HepG2 (cell line): ENCODE measurements at regions not wholly inside any gene's neighbourhood (a gene's known extent, or its start where the extent isn't known, plus 50 kb on each side); places are given as distances from the start of the nearest gene placed in this dataset.

Experiments used
- CHD2 ChIP-seq: IDR thresholded peaks from 2 replicates; pipeline ENCODE4 v1.6.1; 2011; ENCODE audit warnings: low read depth, low read length, improper control_type of control experiment
- ELF1 ChIP-seq: sonication (generic); formaldehyde crosslinking; IDR thresholded peaks from 2 replicates; pipeline ENCODE4 v1.4.0; 2020; ENCODE audit warnings: missing genetic modification reagents
- KLF16 ChIP-seq, 2 experiments: sonication (generic) in 1 of 2; formaldehyde crosslinking in 1 of 2; IDR thresholded peaks; 2 replicates each; pipeline versions ENCODE4 v1.6.1 to v1.8.0; 2016 to 2023; ENCODE audit warnings: missing genetic modification reagents in 2 of 2, missing compliant biosample characterization in 1 of 2
- NRL ChIP-seq: sonication (generic); formaldehyde crosslinking; IDR thresholded peaks from 2 replicates; pipeline ENCODE4 v1.5.0; 2020; ENCODE audit warnings: missing genetic modification reagents, mild to moderate bottlenecking, moderate library complexity, borderline replicate concordance
- USF2 ChIP-seq, 2 experiments: sonication (generic) in 1 of 2; formaldehyde crosslinking in 1 of 2; IDR thresholded peaks; 2 replicates each; pipeline versions ENCODE4 v1.5.1 to v1.6.1; 2011 to 2020; ENCODE audit warnings: borderline replicate concordance in 1 of 2, low read depth in 1 of 2, low read length in 1 of 2, mild to moderate bottlenecking in 1 of 2, missing genetic modification reagents in 1 of 2, moderate library complexity in 1 of 2
- ZBTB8A ChIP-seq: sonication (generic); formaldehyde crosslinking; IDR thresholded peaks from 2 replicates; pipeline ENCODE4 v1.4.0; 2020; ENCODE audit warnings: mild to moderate bottlenecking, low read depth, missing genetic modification reagents, borderline replicate concordance
- TF ChIP-seq, protein P1 (sequence below): sonication (generic); formaldehyde crosslinking; IDR thresholded peaks from 2 replicates; pipeline ENCODE4 v1.5.0; 2020; ENCODE audit warnings: mild to moderate bottlenecking, missing genetic modification reagents, moderate library complexity
- TF ChIP-seq, protein P2 (sequence below), 2 experiments: fragments of 450-650 bp in 1 of 2; sonication (generic) in 1 of 2; formaldehyde crosslinking in 1 of 2; IDR thresholded peaks; 2 replicates each; pipeline versions ENCODE4 v1.6.1 to v1.8.0; 2016 to 2022; ENCODE audit warnings: antibody characterized with exemption in 1 of 2, mild to moderate bottlenecking in 1 of 2, missing genetic modification reagents in 1 of 2
- TF ChIP-seq, protein P3 (sequence below): sonication (generic); formaldehyde crosslinking; IDR thresholded peaks from 2 replicates; pipeline ENCODE4 v1.8.1; 2023; ENCODE audit warnings: missing genetic modification reagents, inconsistent platforms, borderline replicate concordance
- TF ChIP-seq, protein P4 (sequence below): sonication (generic); formaldehyde crosslinking; IDR thresholded peaks from 2 replicates; pipeline ENCODE4 v1.4.0; 2020; ENCODE audit warnings: missing genetic modification reagents

DNA sequence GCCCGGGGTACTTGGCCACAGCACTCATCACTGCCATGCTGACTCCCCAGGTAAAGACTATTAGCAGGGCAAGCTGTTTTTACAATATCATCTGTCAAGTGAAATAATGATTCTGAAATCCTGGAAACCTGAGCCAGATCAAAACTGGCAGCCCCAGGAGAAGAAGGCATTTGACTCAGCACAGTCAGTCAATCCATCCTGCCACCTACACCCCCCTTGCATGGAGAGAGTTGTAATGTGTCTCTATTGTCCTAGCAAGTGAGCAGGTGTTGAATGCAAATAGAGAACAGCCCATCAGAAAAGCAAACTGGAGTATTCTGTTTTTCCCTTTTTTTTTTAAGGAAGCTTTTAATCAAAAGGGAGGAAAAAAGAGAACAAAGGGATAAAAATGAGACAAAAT is 291.2 kb downstream of the BRINP1 start:
- TF ChIP-seq, protein P1, sequence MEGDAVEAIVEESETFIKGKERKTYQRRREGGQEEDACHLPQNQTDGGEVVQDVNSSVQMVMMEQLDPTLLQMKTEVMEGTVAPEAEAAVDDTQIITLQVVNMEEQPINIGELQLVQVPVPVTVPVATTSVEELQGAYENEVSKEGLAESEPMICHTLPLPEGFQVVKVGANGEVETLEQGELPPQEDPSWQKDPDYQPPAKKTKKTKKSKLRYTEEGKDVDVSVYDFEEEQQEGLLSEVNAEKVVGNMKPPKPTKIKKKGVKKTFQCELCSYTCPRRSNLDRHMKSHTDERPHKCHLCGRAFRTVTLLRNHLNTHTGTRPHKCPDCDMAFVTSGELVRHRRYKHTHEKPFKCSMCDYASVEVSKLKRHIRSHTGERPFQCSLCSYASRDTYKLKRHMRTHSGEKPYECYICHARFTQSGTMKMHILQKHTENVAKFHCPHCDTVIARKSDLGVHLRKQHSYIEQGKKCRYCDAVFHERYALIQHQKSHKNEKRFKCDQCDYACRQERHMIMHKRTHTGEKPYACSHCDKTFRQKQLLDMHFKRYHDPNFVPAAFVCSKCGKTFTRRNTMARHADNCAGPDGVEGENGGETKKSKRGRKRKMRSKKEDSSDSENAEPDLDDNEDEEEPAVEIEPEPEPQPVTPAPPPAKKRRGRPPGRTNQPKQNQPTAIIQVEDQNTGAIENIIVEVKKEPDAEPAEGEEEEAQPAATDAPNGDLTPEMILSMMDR (CRISPR knock-in tag) = no peak
- TF ChIP-seq, protein P2, sequence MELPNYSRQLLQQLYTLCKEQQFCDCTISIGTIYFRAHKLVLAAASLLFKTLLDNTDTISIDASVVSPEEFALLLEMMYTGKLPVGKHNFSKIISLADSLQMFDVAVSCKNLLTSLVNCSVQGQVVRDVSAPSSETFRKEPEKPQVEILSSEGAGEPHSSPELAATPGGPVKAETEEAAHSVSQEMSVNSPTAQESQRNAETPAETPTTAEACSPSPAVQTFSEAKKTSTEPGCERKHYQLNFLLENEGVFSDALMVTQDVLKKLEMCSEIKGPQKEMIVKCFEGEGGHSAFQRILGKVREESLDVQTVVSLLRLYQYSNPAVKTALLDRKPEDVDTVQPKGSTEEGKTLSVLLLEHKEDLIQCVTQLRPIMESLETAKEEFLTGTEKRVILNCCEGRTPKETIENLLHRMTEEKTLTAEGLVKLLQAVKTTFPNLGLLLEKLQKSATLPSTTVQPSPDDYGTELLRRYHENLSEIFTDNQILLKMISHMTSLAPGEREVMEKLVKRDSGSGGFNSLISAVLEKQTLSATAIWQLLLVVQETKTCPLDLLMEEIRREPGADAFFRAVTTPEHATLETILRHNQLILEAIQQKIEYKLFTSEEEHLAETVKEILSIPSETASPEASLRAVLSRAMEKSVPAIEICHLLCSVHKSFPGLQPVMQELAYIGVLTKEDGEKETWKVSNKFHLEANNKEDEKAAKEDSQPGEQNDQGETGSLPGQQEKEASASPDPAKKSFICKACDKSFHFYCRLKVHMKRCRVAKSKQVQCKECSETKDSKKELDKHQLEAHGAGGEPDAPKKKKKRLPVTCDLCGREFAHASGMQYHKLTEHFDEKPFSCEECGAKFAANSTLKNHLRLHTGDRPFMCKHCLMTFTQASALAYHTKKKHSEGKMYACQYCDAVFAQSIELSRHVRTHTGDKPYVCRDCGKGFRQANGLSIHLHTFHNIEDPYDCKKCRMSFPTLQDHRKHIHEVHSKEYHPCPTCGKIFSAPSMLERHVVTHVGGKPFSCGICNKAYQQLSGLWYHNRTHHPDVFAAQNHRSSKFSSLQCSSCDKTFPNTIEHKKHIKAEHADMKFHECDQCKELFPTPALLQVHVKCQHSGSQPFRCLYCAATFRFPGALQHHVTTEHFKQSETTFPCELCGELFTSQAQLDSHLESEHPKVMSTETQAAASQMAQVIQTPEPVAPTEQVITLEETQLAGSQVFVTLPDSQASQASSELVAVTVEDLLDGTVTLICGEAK (IDR thresholded peaks at IDR 0.05) = no peak
- TF ChIP-seq, protein P2 (CRISPR knock-in tag; IDR thresholded peaks at IDR 0.05) = no peak
- TF ChIP-seq USF2 (IDR thresholded peaks at IDR 0.05; ENCODE audit: low read depth, low read length) (no peak), USF2 (CRISPR knock-in tag; IDR thresholded peaks at IDR 0.05; ENCODE audit: borderline replicate concordance) (no peak), CHD2 (no peak), ZBTB8A (CRISPR knock-in tag) (no peak), KLF16 (CRISPR knock-in tag; IDR thresholded peaks at IDR 0.05) (no peak), ELF1 (no peak), NRL (CRISPR knock-in tag) (no peak)
- TF ChIP-seq, protein P3, sequence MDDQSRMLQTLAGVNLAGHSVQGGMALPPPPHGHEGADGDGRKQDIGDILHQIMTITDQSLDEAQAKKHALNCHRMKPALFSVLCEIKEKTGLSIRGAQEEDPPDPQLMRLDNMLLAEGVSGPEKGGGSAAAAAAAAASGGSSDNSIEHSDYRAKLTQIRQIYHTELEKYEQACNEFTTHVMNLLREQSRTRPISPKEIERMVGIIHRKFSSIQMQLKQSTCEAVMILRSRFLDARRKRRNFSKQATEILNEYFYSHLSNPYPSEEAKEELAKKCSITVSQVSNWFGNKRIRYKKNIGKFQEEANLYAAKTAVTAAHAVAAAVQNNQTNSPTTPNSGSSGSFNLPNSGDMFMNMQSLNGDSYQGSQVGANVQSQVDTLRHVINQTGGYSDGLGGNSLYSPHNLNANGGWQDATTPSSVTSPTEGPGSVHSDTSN = no peak
- TF ChIP-seq, protein P4, sequence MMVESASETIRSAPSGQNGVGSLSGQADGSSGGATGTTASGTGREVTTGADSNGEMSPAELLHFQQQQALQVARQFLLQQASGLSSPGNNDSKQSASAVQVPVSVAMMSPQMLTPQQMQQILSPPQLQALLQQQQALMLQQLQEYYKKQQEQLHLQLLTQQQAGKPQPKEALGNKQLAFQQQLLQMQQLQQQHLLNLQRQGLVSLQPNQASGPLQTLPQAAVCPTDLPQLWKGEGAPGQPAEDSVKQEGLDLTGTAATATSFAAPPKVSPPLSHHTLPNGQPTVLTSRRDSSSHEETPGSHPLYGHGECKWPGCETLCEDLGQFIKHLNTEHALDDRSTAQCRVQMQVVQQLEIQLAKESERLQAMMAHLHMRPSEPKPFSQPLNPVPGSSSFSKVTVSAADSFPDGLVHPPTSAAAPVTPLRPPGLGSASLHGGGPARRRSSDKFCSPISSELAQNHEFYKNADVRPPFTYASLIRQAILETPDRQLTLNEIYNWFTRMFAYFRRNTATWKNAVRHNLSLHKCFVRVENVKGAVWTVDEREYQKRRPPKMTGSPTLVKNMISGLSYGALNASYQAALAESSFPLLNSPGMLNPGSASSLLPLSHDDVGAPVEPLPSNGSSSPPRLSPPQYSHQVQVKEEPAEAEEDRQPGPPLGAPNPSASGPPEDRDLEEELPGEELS (CRISPR knock-in tag) = no peak
